ENCODE measurements at regions not wholly inside any gene's neighbourhood (a gene's known extent, or its start where the extent isn't known, plus 50 kb on each side); places are given as distances from the start of the nearest gene placed in this dataset.

DNA sequence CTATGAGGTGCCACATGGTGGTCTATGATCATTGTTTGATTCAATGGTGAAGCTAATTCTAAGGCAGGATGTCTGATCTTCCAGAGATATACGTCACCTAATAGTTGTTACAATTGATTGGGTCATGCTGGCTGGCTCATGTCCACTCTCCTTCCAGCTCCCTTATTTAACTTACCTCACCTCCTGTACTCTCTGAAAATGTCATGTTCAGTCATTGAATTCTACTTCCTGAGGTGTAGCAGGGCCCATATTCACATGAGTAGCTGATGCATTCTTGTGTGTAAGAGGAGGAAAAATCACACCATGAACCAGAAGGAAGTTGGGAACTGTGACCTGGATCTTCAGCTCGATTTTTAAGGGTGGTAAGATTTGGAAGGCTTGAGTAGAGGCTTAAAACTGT is 795.8 kb downstream of the QKI start:
- Mint-ChIP-seq H3K36me3 (ENCODE audit: low read depth) (no peaks in the 10 kb centered on the region), H3K9me3 (peaks cover 6% of the 10 kb centered on the region), H3K4me3 (ENCODE audit: low read depth) (no peak overlapping the region), H3K4me1 (ENCODE audit: low read depth) (no peaks in the 10 kb centered on the region), H3K27ac (no peak overlapping the region), H3K27me3 (ENCODE audit: low read depth) (no peaks in the 10 kb centered on the region)
- DNase-seq (ENCODE audit: low spot score) = no peak
- intact Hi-C loops (cut with micrococcal nuclease) = no loop called here

DNA sequence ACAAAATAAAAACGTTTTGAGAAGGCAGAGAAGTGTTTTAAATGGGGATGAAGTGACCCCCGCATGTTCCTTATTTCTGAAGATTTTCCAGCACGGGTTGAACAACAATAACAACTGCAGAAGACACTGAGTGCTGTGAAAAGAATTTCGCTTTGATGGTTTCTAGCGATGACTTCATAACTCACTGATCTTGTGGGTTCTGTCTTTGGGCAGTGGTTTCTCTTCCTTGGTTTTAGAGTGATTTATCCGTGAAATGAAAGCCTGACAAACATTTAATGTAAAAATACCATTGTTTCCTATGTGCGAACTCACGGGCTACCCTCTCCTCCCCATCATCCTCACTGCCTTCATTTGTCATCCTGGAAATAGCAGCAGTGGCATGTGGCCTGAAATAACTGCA is 793.9 kb downstream of the QKI start:
- H3K4me3 Mint-ChIP-seq (ENCODE audit: low read depth) = no peak overlapping the region
- intact Hi-C loops (cut with micrococcal nuclease) = no loop called here

DNA sequence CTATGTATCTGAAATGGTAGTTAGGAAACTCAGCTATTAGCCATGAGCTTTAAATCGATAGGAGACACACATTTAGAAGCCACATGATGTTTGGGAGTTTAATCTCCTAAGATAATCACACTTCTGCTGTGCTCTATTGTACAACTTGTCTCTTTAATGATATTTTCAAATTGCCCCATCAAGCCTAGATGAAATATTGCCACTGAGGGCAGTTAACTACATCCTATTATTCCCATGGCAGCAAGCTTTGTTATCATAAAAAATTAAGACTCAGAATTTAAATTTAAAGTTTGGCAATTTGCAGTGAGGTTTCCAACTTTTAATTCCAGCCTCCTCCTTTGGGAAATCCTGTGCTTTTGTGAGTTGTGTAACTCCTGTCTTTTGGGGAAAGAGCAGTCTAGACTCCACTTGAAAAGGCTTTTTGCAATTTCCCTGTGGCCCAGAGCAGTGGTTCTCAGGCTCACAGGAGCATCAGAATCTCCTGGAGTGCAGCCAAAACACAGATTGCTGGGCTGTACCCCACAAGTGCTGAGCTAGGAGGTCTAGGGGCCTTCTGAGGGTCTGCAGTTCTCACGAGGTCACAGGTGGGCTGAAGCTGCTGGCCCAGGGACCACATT is 792.4 kb downstream of the QKI start:
- no peak overlapping the region for H3K27ac Mint-ChIP-seq
- H3K9me3 Mint-ChIP-seq = peaks cover 6% of the 10 kb centered on the region
- no peaks in the 10 kb centered on the region for H3K27me3 Mint-ChIP-seq (ENCODE audit: low read depth)
- H3K36me3 Mint-ChIP-seq (ENCODE audit: low read depth) = no peaks in the 10 kb centered on the region
- DNase-seq (ENCODE audit: low spot score) = no peak
- H3K4me1 Mint-ChIP-seq (ENCODE audit: low read depth) = no peaks in the 10 kb centered on the region
- intact Hi-C loops (cut with micrococcal nuclease) = no loop called here
- H3K4me3 Mint-ChIP-seq (ENCODE audit: low read depth) = no peak overlapping the region

More for the DNA sequence above, 793.9 kb downstream of the QKI start:
- DNase-seq (ENCODE audit: low spot score) = no peak
- H3K9me3 Mint-ChIP-seq = peaks cover 6% of the 10 kb centered on the region
- H3K27ac Mint-ChIP-seq = no peak overlapping the region
- H3K27me3 Mint-ChIP-seq (ENCODE audit: low read depth) = no peaks in the 10 kb centered on the region
- H3K4me1 Mint-ChIP-seq (ENCODE audit: low read depth) = no peaks in the 10 kb centered on the region
- H3K36me3 Mint-ChIP-seq (ENCODE audit: low read depth) = no peaks in the 10 kb centered on the region

DNA sequence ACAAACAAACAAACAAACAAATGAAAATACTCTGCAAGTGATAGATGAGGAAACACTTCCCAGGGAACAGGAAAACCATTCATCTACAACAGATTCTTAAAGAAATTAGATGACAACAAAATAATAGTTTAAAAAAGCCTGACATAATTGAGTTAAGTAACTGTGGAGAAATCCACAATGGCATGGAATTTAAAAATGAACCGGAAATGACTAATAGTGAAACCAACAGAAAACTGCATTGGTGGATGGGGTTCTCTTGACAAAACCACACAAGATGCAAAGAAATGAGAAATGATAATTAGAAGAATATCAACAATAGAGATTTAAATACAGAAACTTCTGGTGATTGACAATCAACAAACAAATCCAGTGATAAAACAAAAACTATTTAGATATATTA is 785.6 kb downstream of the QKI start:
- H3K27ac Mint-ChIP-seq = no peak overlapping the region
- no peak overlapping the region for H3K4me3 Mint-ChIP-seq (ENCODE audit: low read depth)
- no peaks in the 10 kb centered on the region for H3K4me1 Mint-ChIP-seq (ENCODE audit: low read depth)
- H3K27me3 Mint-ChIP-seq (ENCODE audit: low read depth) = no peaks in the 10 kb centered on the region
- intact Hi-C loops (cut with micrococcal nuclease) = no loop called here
- H3K9me3 Mint-ChIP-seq = no peaks in the 10 kb centered on the region
- no peaks in the 10 kb centered on the region for H3K36me3 Mint-ChIP-seq (ENCODE audit: low read depth)
- DNase-seq (ENCODE audit: low spot score) = no peak

GRCh38 chr6:164195942-164196281 is 781.4 kb downstream of the QKI start:
- no peak for DNase-seq (ENCODE audit: low spot score)
- intact Hi-C loops (cut with micrococcal nuclease) = no loop called here
- H3K36me3 Mint-ChIP-seq (ENCODE audit: low read depth) = no peaks in the 10 kb centered on the region
- no peak overlapping the region for H3K4me3 Mint-ChIP-seq (ENCODE audit: low read depth)
- H3K4me1 Mint-ChIP-seq (ENCODE audit: low read depth) = no peaks in the 10 kb centered on the region
- H3K27me3 Mint-ChIP-seq (ENCODE audit: low read depth) = no peaks in the 10 kb centered on the region
- H3K27ac Mint-ChIP-seq = no peak overlapping the region
- H3K9me3 Mint-ChIP-seq = no peaks in the 10 kb centered on the region

GRCh38 chr6:164195278-164195941 is 780.9 kb downstream of the QKI start:
- intact Hi-C loops (cut with micrococcal nuclease) = no loop called here
- H3K36me3 Mint-ChIP-seq (ENCODE audit: low read depth) = no peaks in the 10 kb centered on the region
- no peak for DNase-seq (ENCODE audit: low spot score)
- H3K27me3 Mint-ChIP-seq (ENCODE audit: low read depth) = no peaks in the 10 kb centered on the region
- no peak overlapping the region for H3K4me3 Mint-ChIP-seq (ENCODE audit: low read depth)
- H3K27ac Mint-ChIP-seq = no peak overlapping the region
- no peaks in the 10 kb centered on the region for H3K9me3 Mint-ChIP-seq
- H3K4me1 Mint-ChIP-seq (ENCODE audit: low read depth) = no peaks in the 10 kb centered on the region

DNA sequence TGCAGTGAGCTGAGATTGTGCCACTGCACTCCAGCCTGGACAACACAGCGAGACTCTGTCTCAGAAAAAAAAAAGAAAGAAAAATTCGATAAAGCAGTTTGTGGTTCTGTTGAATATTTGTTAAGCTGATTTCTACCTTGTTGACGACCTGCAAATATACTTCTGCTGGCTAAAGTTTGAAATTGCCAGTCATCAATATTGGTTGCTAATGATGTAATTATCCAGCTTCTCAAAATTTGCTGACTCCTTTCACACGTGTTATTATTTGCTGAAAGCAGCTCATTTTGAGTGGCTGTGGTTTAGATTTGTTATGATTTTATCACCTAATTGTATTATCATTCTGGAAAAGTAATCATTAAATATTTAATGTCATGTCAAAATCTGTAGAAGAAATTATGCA is 774.3 kb downstream of the QKI start:
- DNase-seq (ENCODE audit: low spot score) = no peak
- H3K4me3 Mint-ChIP-seq (ENCODE audit: low read depth) = no peak overlapping the region
- intact Hi-C loops (cut with micrococcal nuclease) = no loop called here
- H3K27ac Mint-ChIP-seq = no peak overlapping the region
- H3K4me1 Mint-ChIP-seq (ENCODE audit: low read depth) = no peaks in the 10 kb centered on the region
- H3K9me3 Mint-ChIP-seq = no peaks in the 10 kb centered on the region
- H3K27me3 Mint-ChIP-seq (ENCODE audit: low read depth) = no peaks in the 10 kb centered on the region
- no peaks in the 10 kb centered on the region for H3K36me3 Mint-ChIP-seq (ENCODE audit: low read depth)

DNA sequence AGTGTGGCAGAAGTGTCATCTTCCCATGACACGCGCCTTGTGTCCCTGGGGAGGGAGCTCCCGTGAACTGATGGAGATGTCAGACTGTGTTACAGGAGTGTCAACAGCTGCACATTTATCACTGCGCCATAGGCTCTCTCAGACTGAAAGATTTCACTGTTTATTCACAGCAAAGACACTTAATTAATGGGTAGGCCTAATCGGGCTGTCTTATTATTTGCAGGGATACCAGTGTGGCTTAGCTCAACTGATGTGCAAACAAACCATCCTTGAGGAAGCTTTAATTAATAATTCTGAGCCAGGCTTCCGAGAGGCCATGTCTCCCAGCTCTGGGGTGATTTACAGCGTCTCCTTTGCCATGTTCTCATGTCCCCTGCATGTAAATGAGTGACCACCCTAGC is 771.0 kb downstream of the QKI start:
- H3K27ac Mint-ChIP-seq = no peak overlapping the region
- H3K4me3 Mint-ChIP-seq (ENCODE audit: low read depth) = no peak overlapping the region
- H3K4me1 Mint-ChIP-seq (ENCODE audit: low read depth) = no peaks in the 10 kb centered on the region
- intact Hi-C loops (cut with micrococcal nuclease) = no loop called here
- no peak for DNase-seq (ENCODE audit: low spot score)
- no peaks in the 10 kb centered on the region for H3K9me3 Mint-ChIP-seq
- H3K36me3 Mint-ChIP-seq (ENCODE audit: low read depth) = no peaks in the 10 kb centered on the region
- no peaks in the 10 kb centered on the region for H3K27me3 Mint-ChIP-seq (ENCODE audit: low read depth)

DNA sequence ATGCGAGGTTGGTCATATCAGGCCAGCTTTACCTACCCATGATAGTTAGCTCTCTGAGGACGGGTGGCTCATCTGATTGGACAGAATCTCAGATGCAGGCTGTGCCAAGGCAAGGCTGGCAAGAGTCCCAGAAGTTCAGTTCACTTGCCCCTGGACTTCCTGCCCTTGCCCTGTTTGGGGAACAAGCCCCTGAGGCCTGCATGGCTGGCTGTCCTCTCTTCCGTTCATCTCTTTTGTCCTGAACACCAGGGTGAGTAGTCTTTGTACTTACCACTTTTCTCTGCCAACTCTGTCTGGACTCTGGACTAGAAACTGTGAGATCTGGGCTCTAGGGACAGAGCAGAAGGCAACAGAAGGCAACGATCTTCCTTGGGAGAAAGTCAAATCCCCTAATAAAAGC is 769.9 kb downstream of the QKI start:
- no peak overlapping the region for H3K4me3 Mint-ChIP-seq (ENCODE audit: low read depth)
- no peaks in the 10 kb centered on the region for H3K36me3 Mint-ChIP-seq (ENCODE audit: low read depth)
- intact Hi-C loops (cut with micrococcal nuclease) = no loop called here
- H3K27me3 Mint-ChIP-seq (ENCODE audit: low read depth) = no peaks in the 10 kb centered on the region
- H3K27ac Mint-ChIP-seq = no peak overlapping the region
- no peak for DNase-seq (ENCODE audit: low spot score)
- no peaks in the 10 kb centered on the region for H3K4me1 Mint-ChIP-seq (ENCODE audit: low read depth)
- no peaks in the 10 kb centered on the region for H3K9me3 Mint-ChIP-seq

- Mint-ChIP-seq H3K4me3 (ENCODE audit: low read depth) (no peak overlapping the region), H3K27me3 (ENCODE audit: low read depth) (no peaks in the 10 kb centered on the region), H3K9me3 (no peaks in the 10 kb centered on the region), H3K36me3 (ENCODE audit: low read depth) (no peaks in the 10 kb centered on the region), H3K4me1 (ENCODE audit: low read depth) (no peaks in the 10 kb centered on the region), H3K27ac (no peak overlapping the region)
- intact Hi-C loops (cut with micrococcal nuclease) = no loop called here
- no peak for DNase-seq (ENCODE audit: low spot score)
These were observed 769.1 kb downstream of the QKI start for GRCh38 chr6:164183556-164184123.

DNA sequence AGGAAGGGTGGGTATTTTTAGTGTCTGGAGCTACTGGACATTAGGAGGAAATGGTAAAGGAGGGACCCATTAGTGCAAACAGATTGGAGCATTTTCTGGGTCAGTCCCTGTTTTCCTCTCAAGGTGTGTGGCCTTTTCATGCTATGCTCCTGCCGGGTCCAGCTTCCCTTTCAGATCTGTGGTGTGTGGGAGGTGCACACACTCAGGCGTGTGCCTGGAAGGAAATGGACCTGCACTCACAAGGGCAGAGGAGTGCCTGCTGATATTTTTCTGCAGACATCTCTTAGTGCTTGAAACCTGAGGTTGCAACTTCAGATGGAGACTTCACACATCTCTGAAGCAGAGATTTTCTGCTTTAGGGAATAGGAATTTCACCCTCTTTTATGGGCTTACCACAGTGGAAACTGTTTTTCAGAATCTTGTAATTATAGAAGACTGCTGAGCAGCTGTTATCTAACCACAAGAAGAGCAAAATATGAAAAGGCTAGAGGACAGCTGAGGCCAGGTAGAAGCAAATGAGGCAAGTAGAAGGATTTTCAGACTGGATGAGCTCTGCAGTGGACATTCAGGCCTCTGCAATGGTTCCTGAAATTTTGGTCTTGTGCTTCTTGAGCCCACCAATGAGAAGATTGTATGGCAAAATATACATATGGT is 764.3 kb downstream of the QKI start:
- H3K27me3 Mint-ChIP-seq (ENCODE audit: low read depth) = no peaks in the 10 kb centered on the region
- H3K4me1 Mint-ChIP-seq (ENCODE audit: low read depth) = no peaks in the 10 kb centered on the region
- intact Hi-C loops (cut with micrococcal nuclease) = no loop called here
- H3K4me3 Mint-ChIP-seq (ENCODE audit: low read depth) = no peak overlapping the region
- H3K9me3 Mint-ChIP-seq = peaks cover 7% of the 10 kb centered on the region
- no peak overlapping the region for H3K27ac Mint-ChIP-seq
- H3K36me3 Mint-ChIP-seq (ENCODE audit: low read depth) = no peaks in the 10 kb centered on the region
- DNase-seq (ENCODE audit: low spot score) = no peak

DNA sequence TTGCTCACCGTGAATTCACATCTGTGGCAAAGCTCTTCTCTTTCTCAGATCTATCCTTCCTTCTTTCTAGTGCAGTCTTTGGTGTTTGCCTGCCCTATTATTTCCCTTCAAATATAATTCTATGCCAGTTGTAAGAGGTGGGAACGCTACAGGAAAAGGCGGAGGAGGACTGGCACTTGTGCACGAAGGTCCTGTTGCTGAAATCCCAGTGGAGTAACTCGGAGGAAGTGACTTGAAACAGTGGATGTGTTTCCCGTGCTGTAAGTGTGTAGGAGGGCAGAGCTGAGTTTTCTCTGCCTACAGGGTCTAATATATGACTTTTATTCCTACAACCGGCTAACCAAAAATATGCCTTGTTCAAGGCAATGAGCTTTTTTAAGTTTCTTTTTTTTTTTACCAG is 754.8 kb downstream of the QKI start:
- intact Hi-C loops (cut with micrococcal nuclease) = no loop called here
- no peak overlapping the region for H3K27ac Mint-ChIP-seq
- no peak for DNase-seq (ENCODE audit: low spot score)
- H3K36me3 Mint-ChIP-seq (ENCODE audit: low read depth) = no peaks in the 10 kb centered on the region
- H3K27me3 Mint-ChIP-seq (ENCODE audit: low read depth) = no peaks in the 10 kb centered on the region
- H3K4me1 Mint-ChIP-seq (ENCODE audit: low read depth) = no peaks in the 10 kb centered on the region
- H3K9me3 Mint-ChIP-seq = peaks cover 3% of the 10 kb centered on the region
- H3K4me3 Mint-ChIP-seq (ENCODE audit: low read depth) = no peak overlapping the region

DNA sequence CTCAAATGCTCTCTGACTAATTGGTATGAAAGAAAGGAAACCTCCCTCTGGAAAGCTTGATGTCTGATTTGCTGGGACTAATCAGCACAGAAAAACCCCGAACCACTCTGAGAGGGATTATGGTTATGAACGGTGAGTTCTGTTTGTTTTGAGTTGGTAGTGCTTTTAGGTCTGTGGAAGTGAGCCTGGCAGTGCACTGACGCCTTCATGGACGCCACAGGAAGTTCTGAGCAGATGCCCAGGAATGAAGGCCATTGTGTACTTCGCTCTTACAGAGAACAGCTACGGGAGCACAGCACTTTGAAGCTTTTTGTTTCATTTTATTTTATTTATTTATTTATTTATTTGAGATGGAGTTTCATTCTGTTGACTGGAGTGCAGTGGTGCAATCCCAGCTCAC is 754.1 kb downstream of the QKI start:
- no peaks in the 10 kb centered on the region for H3K27me3 Mint-ChIP-seq (ENCODE audit: low read depth)
- no peak overlapping the region for H3K4me3 Mint-ChIP-seq (ENCODE audit: low read depth)
- no peaks in the 10 kb centered on the region for H3K9me3 Mint-ChIP-seq
- intact Hi-C loops (cut with micrococcal nuclease) = no loop called here
- no peaks in the 10 kb centered on the region for H3K36me3 Mint-ChIP-seq (ENCODE audit: low read depth)
- no peak overlapping the region for H3K27ac Mint-ChIP-seq
- no peak for DNase-seq (ENCODE audit: low spot score)
- no peaks in the 10 kb centered on the region for H3K4me1 Mint-ChIP-seq (ENCODE audit: low read depth)
